ENCODE measurements at regions not wholly inside any gene's neighbourhood (a gene's known extent, or its start where the extent isn't known, plus 50 kb on each side); places are given as distances from the start of the nearest gene placed in this dataset.
"Not testable (repeated sequence)": the region's sequence is repeated elsewhere in the genome, so short reads cannot be mapped to it uniquely, and the experiment has no call there.

DNA sequence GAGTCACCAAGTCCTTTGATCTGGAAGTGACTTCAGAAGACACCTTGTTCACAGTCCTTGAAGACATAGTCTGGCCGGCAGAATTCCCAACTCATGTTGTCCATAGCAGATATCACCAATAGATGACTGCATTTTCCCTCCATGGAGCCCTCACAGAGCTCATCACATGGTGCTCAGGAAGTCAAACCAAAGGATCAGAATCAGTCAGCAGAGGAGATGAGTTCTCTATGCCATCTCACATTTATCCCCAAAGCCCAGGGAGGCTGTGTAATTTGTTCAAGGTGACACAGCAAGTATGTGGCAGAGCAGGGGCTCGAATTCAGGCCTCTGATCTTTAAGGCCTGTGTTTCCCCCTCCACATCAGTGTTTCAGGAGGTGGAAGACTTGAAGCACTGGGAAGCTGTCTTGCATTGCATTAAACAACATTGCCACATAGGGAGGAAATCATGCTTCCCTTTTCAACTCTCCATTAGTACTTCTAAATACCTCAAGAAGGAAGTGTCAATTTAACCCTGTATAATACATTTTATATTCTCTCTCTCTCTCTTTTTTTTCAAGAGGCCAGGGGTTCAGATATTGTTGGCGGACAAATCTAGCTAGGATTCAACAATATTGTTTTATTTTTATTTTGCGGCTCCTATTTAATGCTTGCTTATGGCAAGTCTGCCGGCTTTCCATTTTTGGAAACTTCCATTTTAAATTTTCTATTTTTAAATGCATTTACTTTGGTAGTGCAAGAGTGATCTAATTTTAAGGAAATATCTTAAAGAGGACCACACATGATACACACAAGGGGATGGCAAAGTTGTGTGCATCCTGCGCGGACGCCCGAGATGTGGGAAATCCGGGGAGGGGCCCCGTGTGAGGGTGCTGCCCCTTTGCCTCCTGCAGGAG, 61.9 kb downstream of the NPIPB5 start:
- H3K27ac ChIP-seq; H3K36me3 ChIP-seq (ENCODE audit: low read depth, missing control alignments); intact Hi-C loops (cut with DNase I; ENCODE audit: low total_unique reads); H3K4me1 ChIP-seq; H3K9me3 ChIP-seq; H3K27me3 ChIP-seq; DNase-seq; H3K4me3 ChIP-seq: not testable (repeated sequence)
- 55 to 57% methylated on average over 5 of the region's 11 CpGs for WGBS, 2 donors

DNA sequence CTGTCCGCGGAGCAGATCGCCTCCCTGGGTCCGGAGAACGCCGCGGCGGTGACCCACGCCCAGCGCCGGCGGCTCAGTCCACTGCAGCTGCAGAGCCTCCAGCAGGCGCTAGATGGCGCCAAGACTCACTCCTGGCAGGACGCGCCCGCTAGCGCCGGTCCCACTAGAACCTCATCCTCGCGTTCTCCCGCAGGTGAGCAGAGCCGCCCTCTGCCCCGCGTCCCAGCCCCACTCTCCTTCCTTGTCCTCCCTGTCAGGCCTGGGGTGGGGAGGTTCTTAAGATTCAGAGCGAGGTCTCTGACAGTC, 62.5 kb downstream of the NPIPB5 start:
- intact Hi-C loops (cut with DNase I; ENCODE audit: low total_unique reads); H3K27ac ChIP-seq; H3K27me3 ChIP-seq; DNase-seq; H3K36me3 ChIP-seq (ENCODE audit: low read depth, missing control alignments); H3K4me1 ChIP-seq; H3K4me3 ChIP-seq; H3K9me3 ChIP-seq: not testable (repeated sequence)
- no CpG with 5 or more reads among the region's 26 CpGs for WGBS, 2 donors

DNA sequence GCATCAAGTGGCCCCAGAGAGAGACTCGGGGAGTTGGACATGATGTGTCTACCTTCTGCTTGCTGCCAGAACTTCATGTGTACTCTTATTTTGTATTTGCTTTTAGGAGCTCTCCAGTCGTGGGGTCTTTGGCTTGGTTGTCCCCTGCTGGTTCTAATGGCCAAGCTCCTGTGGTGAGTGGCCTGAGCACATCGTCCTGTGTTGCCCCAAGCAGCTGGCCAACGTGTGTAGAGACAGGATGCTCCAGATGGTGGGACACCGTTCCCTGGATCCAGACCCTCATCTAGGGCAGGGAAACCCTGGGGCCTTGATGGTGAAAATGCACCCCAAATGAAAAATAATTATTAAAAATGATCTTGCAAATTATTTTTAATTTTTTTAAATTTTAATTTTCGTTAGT, 65.8 kb downstream of the NPIPB5 start:
- intact Hi-C loops (cut with DNase I; ENCODE audit: low total_unique reads); H3K27me3 ChIP-seq; H3K36me3 ChIP-seq (ENCODE audit: low read depth, missing control alignments); H3K4me3 ChIP-seq; DNase-seq; H3K27ac ChIP-seq; H3K4me1 ChIP-seq; H3K9me3 ChIP-seq: not testable (repeated sequence)
- 84 to 87% methylated on average over 5 to 6 of the region's 6 CpGs for WGBS, 2 donors

DNA sequence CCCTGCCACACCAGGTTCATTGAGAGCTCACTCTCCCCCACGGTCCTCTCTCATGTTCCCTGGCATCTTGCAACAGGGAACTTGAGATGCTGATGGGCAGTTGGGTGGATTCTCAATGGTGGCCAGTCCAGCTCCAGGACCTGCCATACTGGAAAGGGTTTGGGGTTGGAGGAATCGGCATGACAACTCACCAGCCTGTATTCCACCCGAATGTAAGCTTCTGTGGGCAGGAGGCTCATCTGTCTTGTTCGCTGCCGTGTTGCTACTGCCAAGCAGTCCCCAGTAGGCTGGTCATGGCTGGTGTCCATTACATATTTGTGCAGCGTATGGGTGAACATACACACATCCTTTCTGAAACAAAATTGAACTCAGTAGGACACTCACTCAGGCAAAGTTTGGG, 72.5 kb downstream of the NPIPB5 start:
- H3K4me1 ChIP-seq; H3K4me3 ChIP-seq; intact Hi-C loops (cut with DNase I; ENCODE audit: low total_unique reads); DNase-seq; H3K27ac ChIP-seq; H3K27me3 ChIP-seq; H3K9me3 ChIP-seq; H3K36me3 ChIP-seq (ENCODE audit: low read depth, missing control alignments): not testable (repeated sequence)
- 91 to 92% methylated on average over 6 of the region's 6 CpGs for WGBS, 2 donors

DNA sequence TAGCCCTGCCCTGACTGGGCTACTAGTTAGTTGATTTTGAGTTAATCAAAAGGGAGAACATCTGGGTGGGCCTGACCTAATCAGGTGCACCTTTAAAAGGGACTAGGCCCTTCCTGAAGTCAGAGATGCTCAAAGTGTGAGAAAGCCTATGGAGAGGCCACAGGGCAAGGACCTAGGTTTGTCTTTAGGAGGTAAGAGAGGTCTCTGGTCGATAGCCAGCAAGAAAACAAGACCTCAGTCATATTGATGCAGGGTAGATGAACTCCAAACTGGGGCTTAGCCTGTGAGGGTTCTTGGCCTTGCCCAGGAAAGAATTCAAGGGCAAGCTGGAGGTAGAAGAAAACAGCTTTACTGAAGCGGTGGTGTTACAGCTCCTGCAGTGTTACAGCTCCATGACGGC, 73.8 kb downstream of the NPIPB5 start:
- intact Hi-C loops (cut with DNase I; ENCODE audit: low total_unique reads); H3K27ac ChIP-seq; DNase-seq; H3K9me3 ChIP-seq; H3K36me3 ChIP-seq (ENCODE audit: low read depth, missing control alignments); H3K27me3 ChIP-seq; H3K4me3 ChIP-seq; H3K4me1 ChIP-seq: not testable (repeated sequence)
- 83 to 100% methylated on average over 1 of the region's 3 CpGs for WGBS, 2 donors

DNA sequence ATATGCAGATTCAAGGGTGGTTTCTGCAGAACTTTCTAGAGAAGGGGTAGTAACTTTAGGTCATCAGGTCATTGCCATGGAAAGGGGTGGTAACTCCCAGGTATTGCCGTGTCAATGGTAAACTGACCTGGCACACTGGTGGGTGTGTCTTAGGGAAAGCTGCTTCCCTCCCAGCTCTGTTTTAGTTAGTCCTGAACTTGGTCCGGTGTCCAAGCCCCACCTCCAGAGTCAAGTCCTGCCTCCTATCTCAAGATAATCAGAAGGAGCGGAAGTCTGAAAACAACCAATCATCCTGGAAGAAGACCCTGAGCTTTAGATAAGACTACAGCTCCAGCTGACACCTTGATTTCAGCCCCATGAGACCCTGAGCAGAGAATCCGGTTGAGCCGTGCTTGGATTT, 74.2 kb downstream of the NPIPB5 start:
- H3K36me3 ChIP-seq (ENCODE audit: low read depth, missing control alignments); intact Hi-C loops (cut with DNase I; ENCODE audit: low total_unique reads); H3K9me3 ChIP-seq; DNase-seq; H3K27ac ChIP-seq; H3K4me1 ChIP-seq; H3K27me3 ChIP-seq; H3K4me3 ChIP-seq: not testable (repeated sequence)
- WGBS, 2 donors, result no CpG with 5 or more reads among the region's 5 CpGs

DNA sequence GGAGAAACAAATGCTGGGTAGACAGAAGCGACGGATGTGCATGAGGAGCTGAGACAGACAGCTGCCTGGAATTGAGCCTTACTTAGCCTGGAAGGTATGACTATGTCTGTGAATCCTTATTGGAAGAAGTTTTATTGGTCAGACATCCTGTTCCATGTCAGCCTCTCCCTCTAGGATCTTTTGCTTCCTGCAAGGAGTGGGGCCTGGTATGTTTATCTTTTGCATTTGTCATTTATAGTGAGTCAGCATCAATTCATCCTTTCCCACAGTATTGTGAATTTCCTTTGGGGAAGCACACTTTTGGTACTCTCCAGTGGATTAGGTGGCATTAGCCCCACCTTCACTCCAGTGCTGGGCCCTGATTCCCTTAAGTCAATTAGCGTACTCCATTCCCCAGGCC, 74.7 kb downstream of the NPIPB5 start:
- H3K4me1 ChIP-seq; H3K4me3 ChIP-seq; H3K27me3 ChIP-seq; H3K27ac ChIP-seq; H3K36me3 ChIP-seq (ENCODE audit: low read depth, missing control alignments); intact Hi-C loops (cut with DNase I; ENCODE audit: low total_unique reads); H3K9me3 ChIP-seq; DNase-seq: not testable (repeated sequence)
- WGBS, 2 donors, result 79 to 100% methylated on average over 3 of the region's 3 CpGs

DNA sequence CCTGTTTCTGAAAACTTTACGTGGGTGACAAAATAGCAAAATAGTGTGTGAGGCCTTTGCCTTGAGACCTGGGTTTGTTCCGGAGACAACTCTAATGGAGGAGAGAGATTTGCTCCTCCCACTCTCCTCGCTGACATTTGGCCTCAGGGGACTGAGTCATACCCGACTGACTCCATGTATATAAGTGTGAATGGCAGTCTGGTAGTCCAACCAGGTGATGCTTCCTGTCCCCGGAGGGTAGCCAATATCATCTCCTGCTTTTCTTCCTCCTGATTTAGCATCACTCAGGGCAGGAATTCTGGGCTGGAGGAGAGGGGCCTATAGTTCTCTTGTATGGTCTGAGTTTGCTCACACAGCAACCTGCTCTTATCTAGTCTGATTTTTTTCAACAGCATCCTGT, 76.0 kb downstream of the NPIPB5 start:
- H3K4me1 ChIP-seq; H3K4me3 ChIP-seq; intact Hi-C loops (cut with DNase I; ENCODE audit: low total_unique reads); H3K36me3 ChIP-seq (ENCODE audit: low read depth, missing control alignments); DNase-seq; H3K27ac ChIP-seq; H3K9me3 ChIP-seq; H3K27me3 ChIP-seq: not testable (repeated sequence)
- 78 to 100% methylated on average over 1 of the region's 5 CpGs for WGBS, 2 donors

DNA sequence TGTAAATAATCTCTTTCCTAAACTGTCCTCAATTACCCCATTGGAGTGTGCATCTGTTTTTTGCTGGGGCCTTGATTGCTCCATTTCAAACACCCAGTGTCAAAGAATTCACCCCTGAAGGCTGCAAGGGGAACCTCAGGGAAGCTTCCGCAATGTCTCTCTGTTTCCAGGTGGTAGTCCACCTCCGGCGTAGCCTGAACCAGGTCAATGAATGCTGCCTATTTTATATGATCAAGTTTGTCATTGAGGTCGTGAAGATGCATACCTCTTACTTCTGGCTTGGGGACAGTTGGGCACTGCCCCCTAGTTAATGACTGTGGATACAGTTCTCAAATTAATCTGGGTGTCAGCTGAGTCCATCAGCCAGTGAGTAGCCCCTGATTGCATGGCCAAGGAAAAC, 79.1 kb downstream of the NPIPB5 start:
- intact Hi-C loops (cut with DNase I; ENCODE audit: low total_unique reads); H3K27ac ChIP-seq; DNase-seq; H3K36me3 ChIP-seq (ENCODE audit: low read depth, missing control alignments); H3K4me1 ChIP-seq; H3K4me3 ChIP-seq; H3K27me3 ChIP-seq; H3K9me3 ChIP-seq: not testable (repeated sequence)
- 89 to 90% methylated on average over 4 of the region's 4 CpGs for WGBS, 2 donors

DNA sequence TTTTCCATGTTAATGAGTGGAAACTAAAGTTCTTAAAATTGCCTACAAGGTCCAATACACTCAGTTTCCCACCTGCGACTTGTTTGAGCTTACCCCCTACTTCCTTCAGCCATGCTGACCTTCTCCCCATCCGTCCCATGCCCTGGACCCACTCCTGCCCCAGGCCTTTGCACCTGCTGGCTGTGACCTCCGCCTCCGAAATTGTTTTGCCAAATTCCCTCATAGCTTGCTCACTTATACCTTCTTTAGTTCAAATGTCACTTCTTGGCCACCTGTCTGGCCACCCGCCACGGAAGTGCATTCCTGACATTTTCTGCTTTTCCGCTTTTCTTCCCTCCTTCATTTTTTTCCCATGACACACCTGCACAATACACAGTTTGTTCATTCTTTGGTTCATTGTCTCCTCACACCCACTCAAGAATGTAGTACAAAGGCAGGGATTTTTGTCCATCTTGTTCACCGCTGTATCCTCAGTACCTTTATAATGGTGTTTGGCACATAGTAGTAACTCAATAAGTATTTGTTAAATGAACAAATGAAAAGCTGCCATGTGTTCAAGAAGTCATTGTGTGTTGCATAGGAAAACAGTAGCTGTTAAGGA, 85.9 kb downstream of the NPIPB5 start:
- H3K27me3 ChIP-seq; H3K4me3 ChIP-seq; H3K4me1 ChIP-seq; intact Hi-C loops (cut with DNase I; ENCODE audit: low total_unique reads); H3K27ac ChIP-seq; H3K9me3 ChIP-seq; H3K36me3 ChIP-seq (ENCODE audit: low read depth, missing control alignments); DNase-seq: not testable (repeated sequence)
- no CpG with 5 or more reads among the region's 8 CpGs for WGBS, 2 donors

DNA sequence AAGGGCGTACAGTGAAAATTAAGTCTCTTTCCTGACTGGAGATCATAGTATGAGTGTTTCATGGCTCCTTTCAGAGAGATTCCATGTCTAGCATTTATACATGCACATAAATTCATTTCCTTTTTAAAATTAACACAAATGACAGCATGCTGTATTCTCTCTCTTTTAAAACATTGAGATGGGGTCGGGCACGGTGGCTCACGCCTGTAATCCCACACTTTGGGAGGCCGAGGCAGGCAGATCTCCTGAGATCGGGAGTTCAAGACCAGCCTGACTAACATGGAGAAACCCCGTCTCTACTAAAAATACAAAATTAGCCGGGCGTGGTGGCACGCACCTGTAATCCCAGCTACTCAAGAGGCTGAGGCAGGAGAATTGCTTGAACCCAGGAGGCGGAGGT, 93.1 kb downstream of the NPIPB5 start:
- H3K9me3 ChIP-seq; H3K4me1 ChIP-seq; H3K36me3 ChIP-seq (ENCODE audit: low read depth, missing control alignments); H3K27me3 ChIP-seq; intact Hi-C loops (cut with DNase I; ENCODE audit: low total_unique reads); H3K4me3 ChIP-seq; DNase-seq; H3K27ac ChIP-seq: not testable (repeated sequence)
- WGBS, 2 donors, result 30% methylated on average over 2 of the region's 11 CpGs; no CpG with 5 or more reads in 1 of the 2 donors

DNA sequence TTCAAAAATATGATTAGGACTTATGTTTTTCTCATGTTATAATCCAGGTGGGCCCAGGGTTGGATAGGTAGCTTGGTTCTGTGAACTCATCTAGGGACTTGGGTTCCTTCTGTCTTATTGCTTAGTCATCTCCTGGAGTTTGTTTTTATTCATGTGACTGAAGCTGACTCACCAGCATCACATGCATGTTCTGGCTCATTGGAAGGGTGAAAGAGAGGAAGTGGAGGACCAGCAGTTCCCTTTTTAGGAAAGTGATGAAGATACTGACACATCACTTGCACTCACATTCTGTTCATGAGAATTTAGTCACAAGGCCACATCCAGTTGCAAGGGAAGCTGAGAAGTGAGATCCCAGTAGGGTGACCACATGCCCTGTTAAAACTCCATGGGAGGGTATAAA, 95.9 kb downstream of the NPIPB5 start:
- H3K9me3 ChIP-seq; H3K4me1 ChIP-seq; H3K27ac ChIP-seq; H3K36me3 ChIP-seq (ENCODE audit: low read depth, missing control alignments); H3K27me3 ChIP-seq; DNase-seq; H3K4me3 ChIP-seq; intact Hi-C loops (cut with DNase I; ENCODE audit: low total_unique reads): not testable (repeated sequence)

All from testis (tissue), 2 donors.